ENCODE measurements at regions not wholly inside any gene's neighbourhood (a gene's known extent, or its start where the extent isn't known, plus 50 kb on each side); places are given as distances from the start of the nearest gene placed in this dataset.

DNA sequence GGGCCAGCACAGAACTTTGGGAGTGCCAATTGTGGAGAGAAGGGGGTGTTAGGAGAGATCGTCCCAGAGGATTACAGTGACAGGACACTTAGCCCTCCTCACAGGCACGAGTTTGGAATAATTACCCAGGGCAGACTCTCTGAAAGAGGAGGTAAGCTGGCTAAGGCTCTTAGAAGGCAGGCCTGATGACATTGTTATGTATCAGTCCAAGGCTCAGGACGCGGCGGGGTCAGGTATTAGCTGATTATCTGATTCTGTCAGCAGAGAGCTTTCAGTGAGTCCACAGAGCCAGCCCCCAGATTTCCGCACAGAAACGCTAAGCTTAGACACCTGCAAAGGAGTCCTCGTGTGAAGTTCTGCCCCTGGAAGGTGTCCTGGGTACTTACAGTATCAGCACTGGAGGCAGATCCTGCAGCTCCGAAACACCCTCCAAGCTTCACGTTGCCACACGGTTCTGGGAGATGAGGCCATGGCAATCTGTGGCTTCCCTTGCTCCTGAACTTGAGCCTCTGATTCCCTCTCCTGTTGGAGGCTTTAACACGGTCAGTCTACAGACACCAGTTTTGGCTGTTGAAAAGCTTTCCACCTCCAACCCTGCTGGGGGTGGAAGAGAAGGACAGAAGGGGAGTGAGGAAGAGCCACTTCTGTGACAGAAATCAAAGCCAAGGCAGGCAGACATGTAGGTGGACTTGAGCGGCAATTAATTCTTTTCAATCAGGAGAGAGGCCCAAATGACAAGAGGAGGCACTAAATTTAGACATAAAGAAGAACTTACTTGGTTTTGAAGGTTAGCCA, 123.6 kb upstream of the CADM1 start:
- TF ChIP-seq, protein P1, sequence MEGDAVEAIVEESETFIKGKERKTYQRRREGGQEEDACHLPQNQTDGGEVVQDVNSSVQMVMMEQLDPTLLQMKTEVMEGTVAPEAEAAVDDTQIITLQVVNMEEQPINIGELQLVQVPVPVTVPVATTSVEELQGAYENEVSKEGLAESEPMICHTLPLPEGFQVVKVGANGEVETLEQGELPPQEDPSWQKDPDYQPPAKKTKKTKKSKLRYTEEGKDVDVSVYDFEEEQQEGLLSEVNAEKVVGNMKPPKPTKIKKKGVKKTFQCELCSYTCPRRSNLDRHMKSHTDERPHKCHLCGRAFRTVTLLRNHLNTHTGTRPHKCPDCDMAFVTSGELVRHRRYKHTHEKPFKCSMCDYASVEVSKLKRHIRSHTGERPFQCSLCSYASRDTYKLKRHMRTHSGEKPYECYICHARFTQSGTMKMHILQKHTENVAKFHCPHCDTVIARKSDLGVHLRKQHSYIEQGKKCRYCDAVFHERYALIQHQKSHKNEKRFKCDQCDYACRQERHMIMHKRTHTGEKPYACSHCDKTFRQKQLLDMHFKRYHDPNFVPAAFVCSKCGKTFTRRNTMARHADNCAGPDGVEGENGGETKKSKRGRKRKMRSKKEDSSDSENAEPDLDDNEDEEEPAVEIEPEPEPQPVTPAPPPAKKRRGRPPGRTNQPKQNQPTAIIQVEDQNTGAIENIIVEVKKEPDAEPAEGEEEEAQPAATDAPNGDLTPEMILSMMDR (IDR thresholded peaks at IDR 0.05; ENCODE audit: unreplicated experiment) = no peak

DNA sequence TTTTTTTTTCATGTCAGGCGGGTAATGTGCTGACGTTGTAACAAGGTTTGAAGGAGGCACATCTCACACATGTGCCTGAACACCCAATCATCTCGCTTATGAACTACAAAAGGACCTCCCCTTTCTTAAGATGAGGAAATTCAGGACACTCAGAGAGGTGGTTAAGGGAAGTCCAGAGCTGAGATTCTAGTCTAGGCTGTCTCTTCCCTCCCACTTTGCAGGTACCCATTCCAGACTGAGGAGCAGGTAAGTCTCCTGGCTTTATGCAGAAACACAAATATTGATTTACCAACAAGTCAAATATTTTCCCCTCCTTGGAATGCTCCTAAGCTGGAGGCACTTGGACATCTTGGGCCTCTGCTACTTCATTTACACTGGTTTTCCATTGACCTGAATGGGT, 122.9 kb upstream of the CADM1 start:
- Mint-ChIP-seq H3K36me3 (no peaks in the 10 kb centered on the region), H3K27me3 (ENCODE audit: low read depth) (no peaks in the 10 kb centered on the region), H3K9me3 (no peaks in the 10 kb centered on the region), H3K4me1 (peaks cover 38% of the 10 kb centered on the region), H3K4me3 (no peak overlapping the region), H3K27ac (no peak overlapping the region)
- TF ChIP-seq, protein P1 (IDR thresholded peaks at IDR 0.05; ENCODE audit: unreplicated experiment) = no peak
- DNase-seq (ENCODE audit: low spot score in 2 of 2, unreplicated experiment in 2 of 2) = no peak

More for the DNA sequence above, 123.6 kb upstream of the CADM1 start:
- Mint-ChIP-seq H3K4me3 (no peak overlapping the region), H3K4me1 (peaks cover 31% of the 10 kb centered on the region), H3K27ac (no peak overlapping the region), H3K36me3 (no peaks in the 10 kb centered on the region), H3K9me3 (no peaks in the 10 kb centered on the region), H3K27me3 (ENCODE audit: low read depth) (no peaks in the 10 kb centered on the region)
- DNase-seq (ENCODE audit: low spot score in 2 of 2, unreplicated experiment in 2 of 2) = no peak

DNA sequence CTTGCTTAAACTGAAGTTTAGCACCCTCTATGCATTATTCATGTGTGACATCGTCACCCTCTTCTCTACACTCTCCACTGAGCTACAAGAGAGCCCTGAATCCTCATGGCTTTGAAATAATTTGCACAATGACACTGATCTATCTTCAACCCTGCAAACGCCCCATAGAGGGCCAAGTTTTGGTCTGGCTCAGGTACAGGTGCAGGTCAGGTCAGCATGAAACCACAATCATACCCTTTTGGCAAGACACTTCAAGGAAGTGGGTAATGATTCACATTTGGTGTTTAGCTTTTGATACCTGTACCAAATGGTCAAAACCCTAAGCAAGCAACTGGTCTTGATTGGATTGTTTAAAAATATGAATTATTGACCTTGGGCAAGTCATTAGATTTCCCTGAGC, 122.2 kb upstream of the CADM1 start:
- Mint-ChIP-seq H3K4me1 (peaks cover 38% of the 10 kb centered on the region), H3K27me3 (ENCODE audit: low read depth) (no peaks in the 10 kb centered on the region)
- TF ChIP-seq, protein P1 (IDR thresholded peaks at IDR 0.05; ENCODE audit: unreplicated experiment) = no peak

DNA sequence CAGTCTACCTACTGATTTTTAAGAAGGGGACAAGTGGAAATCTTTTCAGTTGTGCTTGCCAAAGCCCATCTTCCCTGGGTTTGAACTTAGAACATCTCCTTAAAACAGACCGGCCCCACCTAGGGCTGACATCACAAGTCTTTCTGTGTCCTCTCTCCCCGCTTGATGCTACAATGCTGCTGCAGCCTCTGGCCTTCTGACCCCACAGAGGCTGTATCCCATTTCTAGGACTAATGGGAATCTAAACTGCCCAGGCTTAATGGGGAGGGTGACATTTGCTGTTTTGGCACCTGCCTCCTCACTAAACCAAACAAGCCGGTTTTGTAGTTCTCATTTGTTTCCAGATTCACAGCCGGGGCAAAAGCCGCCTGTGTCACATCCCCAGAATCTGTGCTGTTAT, 121.3 kb upstream of the CADM1 start:
- Mint-ChIP-seq H3K4me3 (no peak overlapping the region), H3K27ac (peak overlapping the region; percentile 60), H3K27me3 (ENCODE audit: low read depth) (no peaks in the 10 kb centered on the region), H3K9me3 (no peaks in the 10 kb centered on the region), H3K4me1 (peaks cover 35% of the 10 kb centered on the region), H3K36me3 (no peaks in the 10 kb centered on the region)
- no peak for DNase-seq (ENCODE audit: low spot score in 2 of 2, unreplicated experiment in 2 of 2)
- TF ChIP-seq, protein P1 (IDR thresholded peaks at IDR 0.05; ENCODE audit: unreplicated experiment) = no peak

More for the DNA sequence above, 122.2 kb upstream of the CADM1 start:
- no peaks in the 10 kb centered on the region for H3K36me3 Mint-ChIP-seq
- DNase-seq (ENCODE audit: low spot score in 2 of 2, unreplicated experiment in 2 of 2) = no peak
- H3K27ac Mint-ChIP-seq = no peak overlapping the region
- no peaks in the 10 kb centered on the region for H3K9me3 Mint-ChIP-seq
- no peak overlapping the region for H3K4me3 Mint-ChIP-seq

DNA sequence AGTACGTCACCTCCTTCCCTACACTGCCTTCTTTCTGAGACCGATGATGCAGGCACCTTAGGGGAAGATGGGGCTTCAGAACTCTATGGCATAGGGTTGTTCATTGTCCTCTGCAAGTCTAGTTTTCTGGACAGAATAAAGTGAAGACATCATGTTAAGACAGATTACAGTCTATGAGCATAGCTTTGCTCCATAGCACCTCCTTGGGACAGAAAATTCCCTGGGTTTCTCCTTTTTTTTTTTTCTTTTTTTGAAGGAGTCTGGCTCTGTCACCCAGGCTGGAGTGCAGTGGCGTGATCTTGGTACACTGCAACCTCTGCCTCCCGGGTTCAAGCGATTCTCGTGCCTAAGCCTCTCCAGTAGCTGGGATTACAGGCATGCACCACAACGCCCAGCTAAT, 119.8 kb upstream of the CADM1 start:
- Mint-ChIP-seq H3K4me1 (peaks cover 24% of the 10 kb centered on the region), H3K4me3 (no peak overlapping the region), H3K27me3 (ENCODE audit: low read depth) (no peaks in the 10 kb centered on the region), H3K36me3 (no peaks in the 10 kb centered on the region), H3K27ac (no peak overlapping the region), H3K9me3 (no peaks in the 10 kb centered on the region)
- TF ChIP-seq, protein P1 (IDR thresholded peaks at IDR 0.05; ENCODE audit: unreplicated experiment) = no peak
- DNase-seq (ENCODE audit: low spot score in 2 of 2, unreplicated experiment in 2 of 2) = no peak

All from mesothelial cell of epicardium (in vitro differentiated cells).